Upper lobe of right lung (tissue), 1 donor: ENCODE measurements at regions not wholly inside any gene's neighbourhood (a gene's known extent, or its start where the extent isn't known, plus 50 kb on each side); places are given as distances from the start of the nearest gene placed in this dataset.
A peak's percentile ranks its signal among the peaks of the same experiment; 100 is the strongest.

Source experiments
- ATAC-seq: fragments of 200-7000 bp; cut with Tn5 transposase; one replicate; pipeline ENCODE4 v1.9.1; 2020; ENCODE audit warnings: mild to moderate bottlenecking, moderate library complexity
- DNase-seq: peaks from one replicate; pipeline ENCODE4 v3.0.0-alpha.2; 2020
- H3K27ac ChIP-seq: fragments of 200-600 bp; one replicate; pipeline ENCODE4 v1.8.0; 2022
- H3K27me3 ChIP-seq: fragments of 200-600 bp; one replicate; pipeline ENCODE4 v1.8.0; 2022; ENCODE audit warnings: mild to moderate bottlenecking
- H3K36me3 ChIP-seq: fragments of 200-600 bp; one replicate; pipeline ENCODE4 v1.8.0; 2022
- H3K4me1 ChIP-seq: fragments of 200-600 bp; one replicate; pipeline ENCODE4 v1.8.0; 2022
- H3K4me3 ChIP-seq: fragments of 200-600 bp; one replicate; pipeline ENCODE4 v1.8.0; 2022; ENCODE audit warnings: mild to moderate bottlenecking
- H3K9me3 ChIP-seq: fragments of 200-600 bp; one replicate; pipeline ENCODE4 v1.8.0; 2022
- CTCF ChIP-seq: fragments of 200-600 bp; IDR thresholded peaks from one replicate; pipeline ENCODE4 v1.8.0; 2022; ENCODE audit warnings: antibody characterized with exemption
- intact Hi-C: fragments of 100-400 bp; cut with DNase I; formaldehyde crosslinking; loops from one replicate; pipeline ENCODE4 v1.11.0; 2022
- donor health status: DM: no; HTN: yes; CAD: no; lungs with severe emphysema.

- Histone ChIP-seq H3K27me3 (peaks cover 12% of the 10 kb centered on the region), H3K27ac (no peak overlapping the region), H3K36me3 (no peaks in the 10 kb centered on the region), H3K4me1 (no peaks in the 10 kb centered on the region), H3K4me3 (no peak overlapping the region), H3K9me3 (no peaks in the 10 kb centered on the region)
- TF ChIP-seq CTCF: no peak
- no peak for DNase-seq
- intact Hi-C loops: no loop called here
- peak; percentile 21 for ATAC-seq
These were observed 68.5 kb upstream of the HMX1 start for GRCh38 chr4:8939840-8940742.

GRCh38 chr4:8939160-8939839 is 67.7 kb upstream of the HMX1 start:
- Histone ChIP-seq H3K4me3 (no peak overlapping the region), H3K27me3 (peaks cover 12% of the 10 kb centered on the region), H3K9me3 (no peaks in the 10 kb centered on the region), H3K4me1 (no peaks in the 10 kb centered on the region), H3K36me3 (no peaks in the 10 kb centered on the region), H3K27ac (no peak overlapping the region)
- peak; percentile 34 for ATAC-seq
- no peak for DNase-seq
- TF ChIP-seq CTCF: no peak
- intact Hi-C loops: no loop called here

DNA sequence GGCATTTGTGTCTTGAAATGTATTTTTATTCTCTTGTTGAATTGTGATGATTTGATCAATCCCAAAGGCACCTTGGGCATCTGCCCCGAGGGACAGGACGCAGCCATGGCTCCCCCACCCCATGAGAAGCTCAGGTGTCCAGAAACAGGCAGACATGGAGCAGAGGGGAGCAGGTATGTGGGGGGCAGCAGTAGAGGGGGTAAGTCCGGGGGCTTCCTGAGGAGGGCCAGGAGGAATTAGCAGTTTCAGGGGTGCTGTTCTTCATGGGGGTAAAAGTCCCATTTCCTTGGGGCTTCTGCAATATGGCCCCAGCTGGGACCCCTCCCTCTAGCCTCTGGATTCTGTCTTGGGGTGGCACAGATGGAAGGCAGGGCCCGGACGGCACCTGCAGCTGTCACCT is 67.0 kb upstream of the HMX1 start:
- no peaks in the 10 kb centered on the region for H3K9me3 ChIP-seq
- intact Hi-C loops: no loop called here
- ATAC-seq (no peak), DNase-seq (no peak)
- H3K4me3 ChIP-seq: no peak overlapping the region
- H3K27ac ChIP-seq: no peak overlapping the region
- no peaks in the 10 kb centered on the region for H3K36me3 ChIP-seq
- no peak for TF ChIP-seq CTCF
- H3K4me1 ChIP-seq: no peaks in the 10 kb centered on the region
- H3K27me3 ChIP-seq: peaks cover 12% of the 10 kb centered on the region

- Histone ChIP-seq H3K9me3 (no peaks in the 10 kb centered on the region), H3K27ac (no peak overlapping the region), H3K4me3 (no peak overlapping the region), H3K27me3 (peaks cover 12% of the 10 kb centered on the region), H3K4me1 (no peaks in the 10 kb centered on the region), H3K36me3 (no peaks in the 10 kb centered on the region)
- ATAC-seq (no peak), DNase-seq (no peak)
- intact Hi-C loops: no loop called here
- no peak for TF ChIP-seq CTCF
These were observed 66.5 kb upstream of the HMX1 start for GRCh38 chr4:8938137-8938536.

DNA sequence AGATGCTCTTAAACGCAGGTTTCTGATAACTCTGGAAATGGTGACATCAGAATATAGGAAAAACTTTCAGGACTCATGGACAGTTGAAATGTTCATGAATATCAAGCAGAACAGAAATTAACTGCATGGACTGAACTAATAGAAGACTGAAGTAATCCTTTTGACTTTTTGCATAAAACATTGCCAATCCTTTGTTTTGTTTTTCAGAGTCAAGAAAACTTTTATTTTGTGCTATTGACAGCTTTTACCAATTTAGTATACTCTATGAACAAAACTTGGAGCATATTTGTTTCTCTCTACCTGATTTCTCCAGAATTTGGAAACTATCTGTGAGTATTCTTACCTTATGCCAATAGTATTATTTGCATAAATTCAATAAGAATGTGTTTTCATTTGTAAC is 61.2 kb upstream of the HMX1 start:
- H3K4me3 ChIP-seq: no peak overlapping the region
- no peak for ATAC-seq
- TF ChIP-seq CTCF: no peak
- no peaks in the 10 kb centered on the region for H3K36me3 ChIP-seq
- intact Hi-C loops: no loop called here
- no peak overlapping the region for H3K27ac ChIP-seq
- no peaks in the 10 kb centered on the region for H3K4me1 ChIP-seq
- no peaks in the 10 kb centered on the region for H3K27me3 ChIP-seq
- no peak for DNase-seq
- H3K9me3 ChIP-seq: no peaks in the 10 kb centered on the region
